Duodenal mucosa (tissue), 2 donors: ENCODE measurements at regions not wholly inside any gene's neighbourhood (a gene's known extent, or its start where the extent isn't known, plus 50 kb on each side); places are given as distances from the start of the nearest gene placed in this dataset.

Source experiments
- H3K27ac ChIP-seq: one replicate; pipeline ENCODE4 v1.7.0; 2013; ENCODE audit warnings: low read depth, low read length
- H3K27me3 ChIP-seq, 2 donors: one replicate each; pipeline ENCODE4 v1.7.0; 2013; ENCODE audit warnings: low read length in 2 of 2, control low read depth in 1 of 2; ENCODE audit not compliant: insufficient read depth in 2 of 2, control insufficient read depth in 1 of 2
- H3K36me3 ChIP-seq, 2 donors: one replicate each; pipeline ENCODE4 v1.7.0; 2013; ENCODE audit warnings: low read length in 2 of 2, control low read depth in 1 of 2; ENCODE audit not compliant: insufficient read depth in 2 of 2, control insufficient read depth in 1 of 2
- H3K4me1 ChIP-seq, 2 donors: one replicate each; pipeline ENCODE4 v1.7.0; 2013; ENCODE audit warnings: low read length in 2 of 2, control low read depth in 1 of 2; ENCODE audit not compliant: insufficient read depth in 2 of 2, control insufficient read depth in 1 of 2
- H3K4me3 ChIP-seq, 2 donors: one replicate each; pipeline ENCODE4 v1.7.0; 2013; ENCODE audit warnings: low read length in 2 of 2, low read depth in 1 of 2
- H3K9ac ChIP-seq, 2 donors: one replicate each; pipeline ENCODE4 v1.7.0; 2013; ENCODE audit warnings: low read length in 2 of 2, low read depth in 1 of 2
- H3K9me3 ChIP-seq, 2 donors: one replicate each; pipeline ENCODE4 v1.7.0; 2013; ENCODE audit warnings: low read length in 2 of 2, control low read depth in 1 of 2; ENCODE audit not compliant: control insufficient read depth in 1 of 2

DNA sequence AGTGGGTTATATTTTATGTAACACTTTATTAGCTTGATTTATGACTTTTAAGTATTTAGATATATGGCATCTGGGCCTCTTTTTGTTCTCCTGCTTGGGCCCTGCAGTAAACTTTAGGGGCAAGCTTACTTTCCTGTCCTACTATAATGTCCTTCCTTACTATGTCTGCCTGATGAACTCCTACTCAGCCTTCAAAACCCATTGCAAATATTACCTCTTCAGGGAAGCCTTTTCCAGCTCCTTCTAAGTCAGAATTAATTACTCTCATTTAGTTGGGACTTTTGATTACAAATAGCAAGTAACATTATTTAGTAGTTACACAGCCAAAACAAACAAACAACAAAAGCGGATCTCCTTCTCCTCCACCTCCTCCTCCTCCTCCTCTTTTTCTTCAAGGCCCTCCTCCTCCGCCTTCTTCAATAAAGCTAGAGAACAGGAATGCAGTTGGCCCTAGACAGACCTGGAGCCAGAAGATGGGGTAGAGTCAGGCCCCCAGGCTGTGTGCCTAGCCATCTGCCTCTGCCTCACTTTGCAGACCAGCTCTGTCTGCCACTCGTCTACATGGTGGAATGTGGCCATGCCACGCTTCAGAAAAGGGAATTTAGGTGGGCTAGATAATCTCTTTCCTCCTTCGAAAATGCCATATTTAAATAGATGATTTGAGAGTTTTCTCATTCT is 301.2 kb downstream of the SP3 start:
- no peaks in the 10 kb centered on the region for H3K27me3 ChIP-seq
- no peak overlapping the region for H3K27ac ChIP-seq
- no peak overlapping the region for H3K4me3 ChIP-seq
- no peaks in the 10 kb centered on the region for H3K4me1 ChIP-seq
- no peak overlapping the region for H3K9ac ChIP-seq
- no peaks in the 10 kb centered on the region for H3K36me3 ChIP-seq
- no peaks in the 10 kb centered on the region for H3K9me3 ChIP-seq

DNA sequence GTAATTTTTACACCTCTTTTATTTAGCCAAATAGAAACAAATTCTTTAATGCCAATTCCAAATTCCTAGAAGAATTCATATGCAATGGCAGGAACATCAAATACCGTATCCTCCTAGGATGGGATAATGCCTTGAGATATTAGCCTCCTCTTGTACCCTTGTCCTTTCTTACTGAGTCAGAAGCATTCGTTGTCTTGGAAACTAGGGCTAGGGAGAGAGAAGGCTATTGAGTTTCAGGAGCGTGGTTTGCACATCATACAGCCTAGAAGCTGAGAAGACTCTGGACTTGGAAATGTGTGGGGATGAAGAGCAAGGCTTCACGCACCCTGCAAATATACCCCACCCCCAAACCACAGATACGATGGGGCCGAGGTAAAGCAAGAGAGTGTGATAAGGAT is 300.7 kb downstream of the SP3 start:
- Histone ChIP-seq H3K4me1 (no peaks in the 10 kb centered on the region), H3K4me3 (no peak overlapping the region), H3K9ac (no peak overlapping the region), H3K27ac (no peak overlapping the region), H3K27me3 (no peaks in the 10 kb centered on the region), H3K9me3 (no peaks in the 10 kb centered on the region), H3K36me3 (no peaks in the 10 kb centered on the region)

DNA sequence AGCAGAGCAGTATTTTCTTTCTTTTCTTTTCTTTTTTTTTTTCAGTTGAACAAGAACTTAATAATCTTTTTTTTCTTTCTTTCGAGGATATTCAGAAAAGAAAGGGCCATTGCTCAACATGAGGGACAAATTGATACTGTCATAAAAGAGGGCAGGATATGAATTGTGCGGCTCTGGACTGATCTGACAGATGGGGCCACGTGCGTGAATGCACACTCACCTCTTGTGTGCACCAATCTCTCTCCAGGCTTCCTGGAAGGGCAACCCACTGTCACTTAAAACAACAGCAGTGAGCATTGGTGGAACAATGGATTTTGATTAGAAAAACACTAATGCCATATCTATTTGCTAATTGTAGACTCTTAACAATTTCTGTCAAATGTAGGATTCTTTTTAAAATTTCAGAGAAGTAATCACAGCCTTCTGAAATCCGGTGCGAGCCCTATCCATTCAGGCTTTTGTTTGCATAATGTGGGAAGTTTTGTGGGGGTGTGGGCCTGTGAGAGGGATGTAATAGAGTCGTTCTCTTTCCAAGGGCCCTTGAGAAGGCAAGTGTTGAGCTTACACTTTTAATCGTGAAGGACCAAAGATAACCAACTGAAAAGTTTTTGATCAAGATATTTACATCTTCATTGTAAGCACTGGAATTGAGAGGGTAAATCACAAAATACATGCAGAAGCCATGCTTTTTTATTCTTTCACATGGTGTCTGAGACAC is 298.8 kb downstream of the SP3 start:
- H3K27me3 ChIP-seq: no peaks in the 10 kb centered on the region
- no peak overlapping the region for H3K27ac ChIP-seq
- no peaks in the 10 kb centered on the region for H3K36me3 ChIP-seq
- H3K9ac ChIP-seq: no peak overlapping the region
- no peak overlapping the region for H3K4me3 ChIP-seq
- H3K9me3 ChIP-seq: no peaks in the 10 kb centered on the region
- no peaks in the 10 kb centered on the region for H3K4me1 ChIP-seq

DNA sequence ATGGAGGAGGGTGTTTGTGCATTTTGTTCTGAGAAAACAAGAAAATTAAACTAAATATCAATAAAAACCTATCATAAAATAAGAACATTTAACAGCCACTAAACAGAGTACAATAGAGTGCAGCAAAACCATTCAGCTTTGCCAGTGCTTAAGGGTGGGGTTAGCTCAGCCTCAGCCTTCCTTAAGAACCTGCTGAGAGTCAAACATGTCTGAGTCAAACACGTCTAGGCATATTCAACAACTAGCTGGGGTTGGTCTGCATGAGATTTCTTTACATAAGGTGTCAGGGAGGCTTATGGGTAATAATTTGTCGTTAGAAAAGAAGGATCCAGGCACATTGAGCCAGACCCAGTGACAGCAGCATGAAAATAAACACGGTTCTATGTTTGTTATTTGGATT is 298.2 kb downstream of the SP3 start:
- Histone ChIP-seq H3K9ac (no peak overlapping the region), H3K4me1 (no peaks in the 10 kb centered on the region), H3K27ac (no peak overlapping the region), H3K4me3 (no peak overlapping the region), H3K9me3 (no peaks in the 10 kb centered on the region), H3K36me3 (no peaks in the 10 kb centered on the region), H3K27me3 (no peaks in the 10 kb centered on the region)

DNA sequence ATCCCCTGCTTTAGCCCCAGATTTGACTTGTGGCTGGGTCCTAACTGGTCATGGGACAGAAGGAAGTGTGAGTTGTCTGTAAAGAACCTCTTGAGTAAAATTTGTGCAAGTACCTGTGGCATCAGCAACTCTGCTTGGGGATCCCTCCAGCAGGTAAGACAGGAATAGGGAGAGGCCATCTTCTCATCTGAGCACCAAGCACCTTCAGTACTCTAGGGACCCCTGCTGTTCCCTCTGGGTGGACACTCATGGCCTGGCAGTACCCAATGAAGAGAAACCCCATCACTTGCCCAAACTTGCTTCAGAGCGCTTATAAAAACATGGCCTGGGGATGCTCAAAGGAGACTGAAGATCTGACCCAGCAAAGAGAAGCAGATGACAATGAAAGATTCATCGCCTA is 297.8 kb downstream of the SP3 start:
- Histone ChIP-seq H3K27ac (no peak overlapping the region), H3K9me3 (no peaks in the 10 kb centered on the region), H3K36me3 (no peaks in the 10 kb centered on the region), H3K4me1 (no peaks in the 10 kb centered on the region), H3K9ac (no peak overlapping the region), H3K4me3 (no peak overlapping the region), H3K27me3 (no peaks in the 10 kb centered on the region)

DNA sequence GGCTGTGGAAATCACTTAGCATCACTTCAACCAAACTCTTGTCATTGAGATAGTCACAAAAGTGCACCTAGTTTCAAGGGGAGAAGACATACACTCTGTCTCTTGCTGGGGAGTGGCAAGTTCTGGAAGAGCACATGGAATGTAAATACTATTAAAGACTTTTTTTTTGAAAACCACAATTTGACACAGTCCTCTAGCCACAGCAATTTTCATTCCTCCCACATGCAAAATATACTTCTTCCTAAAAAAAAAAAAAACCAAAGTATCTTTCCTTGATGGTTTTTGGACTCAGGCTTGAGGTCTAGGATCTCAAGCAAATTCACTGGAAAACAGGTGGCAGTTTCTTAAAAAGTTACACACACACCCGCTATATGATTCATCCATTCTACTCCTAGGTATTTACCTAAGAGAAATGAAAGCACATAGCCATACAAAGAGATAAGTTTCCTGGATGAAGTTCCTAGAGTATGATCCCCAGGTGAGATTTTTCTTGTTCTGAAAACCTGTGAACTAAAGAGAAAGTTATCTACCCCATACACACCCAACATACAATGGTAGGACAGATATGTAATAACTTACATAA is 295.8 kb downstream of the SP3 start:
- Histone ChIP-seq H3K9me3 (no peaks in the 10 kb centered on the region), H3K4me1 (peaks cover 0 to 3% of the 10 kb centered on the region in 2 donors), H3K4me3 (no peak overlapping the region), H3K36me3 (no peaks in the 10 kb centered on the region), H3K9ac (no peak overlapping the region), H3K27me3 (no peaks in the 10 kb centered on the region), H3K27ac (no peak overlapping the region)

DNA sequence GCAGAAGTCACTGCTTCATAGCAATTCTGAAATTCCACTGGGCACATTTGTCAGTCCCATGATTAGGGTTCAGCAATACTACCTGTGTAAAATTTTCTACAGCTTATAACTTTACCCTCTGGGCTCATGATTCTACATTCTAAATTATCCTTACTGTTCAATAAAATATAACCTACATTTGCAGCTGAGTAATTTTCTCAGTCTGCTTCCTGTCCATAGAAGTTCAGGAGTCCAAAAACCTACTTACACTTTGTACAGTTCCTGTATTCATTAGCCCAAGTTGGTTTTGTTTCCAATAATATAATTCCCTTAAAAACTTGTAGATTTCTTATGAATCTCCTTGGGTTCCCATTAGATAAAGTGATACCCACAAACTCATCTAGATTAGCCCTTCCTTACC is 295.3 kb downstream of the SP3 start:
- Histone ChIP-seq H3K36me3 (no peaks in the 10 kb centered on the region), H3K9ac (no peak overlapping the region), H3K4me1 (peaks cover 0 to 3% of the 10 kb centered on the region in 2 donors)

DNA sequence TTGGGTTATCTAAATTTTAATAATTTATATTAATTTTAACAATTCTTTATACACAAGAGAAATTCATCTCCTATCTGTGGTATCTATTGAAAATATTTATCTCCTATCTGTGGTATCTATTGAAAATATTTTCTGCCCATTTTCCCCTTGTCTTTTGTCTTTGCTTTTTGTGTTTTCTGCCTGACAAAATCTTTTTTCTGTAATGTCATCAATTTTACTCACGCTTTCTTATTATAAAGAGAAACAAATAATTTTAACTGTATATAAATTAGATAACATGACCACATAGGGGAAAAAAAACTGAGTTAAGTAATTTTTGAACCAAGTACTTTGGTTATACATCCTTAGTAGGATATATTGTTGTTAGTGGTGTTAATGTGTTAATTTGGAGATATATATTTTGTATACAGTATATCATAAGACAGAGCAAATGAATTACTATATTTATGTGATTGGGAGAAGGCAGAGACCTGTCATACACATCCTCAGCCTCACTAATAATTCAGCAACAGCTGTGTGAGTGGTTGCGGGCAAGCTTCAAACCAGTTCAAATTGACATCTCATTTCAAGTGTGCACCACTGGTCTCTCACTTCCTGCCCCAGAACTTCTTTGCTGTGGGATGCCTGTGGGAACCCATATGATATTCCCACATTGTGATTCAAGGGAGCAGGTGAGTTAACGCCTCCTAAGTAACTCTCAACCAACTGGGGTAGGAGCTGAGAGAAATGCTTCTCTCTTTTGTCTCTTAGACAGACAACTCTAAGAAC is 292.4 kb downstream of the SP3 start:
- Histone ChIP-seq H3K9ac (no peak overlapping the region), H3K9me3 (no peaks in the 10 kb centered on the region), H3K4me3 (no peak overlapping the region), H3K36me3 (no peaks in the 10 kb centered on the region), H3K27ac (no peak overlapping the region), H3K4me1 (peaks cover 0 to 3% of the 10 kb centered on the region in 2 donors), H3K27me3 (no peaks in the 10 kb centered on the region)

More for the DNA sequence above, 295.3 kb downstream of the SP3 start:
- no peak overlapping the region for H3K4me3 ChIP-seq
- no peaks in the 10 kb centered on the region for H3K27me3 ChIP-seq
- H3K27ac ChIP-seq: no peak overlapping the region
- H3K9me3 ChIP-seq: no peaks in the 10 kb centered on the region

DNA sequence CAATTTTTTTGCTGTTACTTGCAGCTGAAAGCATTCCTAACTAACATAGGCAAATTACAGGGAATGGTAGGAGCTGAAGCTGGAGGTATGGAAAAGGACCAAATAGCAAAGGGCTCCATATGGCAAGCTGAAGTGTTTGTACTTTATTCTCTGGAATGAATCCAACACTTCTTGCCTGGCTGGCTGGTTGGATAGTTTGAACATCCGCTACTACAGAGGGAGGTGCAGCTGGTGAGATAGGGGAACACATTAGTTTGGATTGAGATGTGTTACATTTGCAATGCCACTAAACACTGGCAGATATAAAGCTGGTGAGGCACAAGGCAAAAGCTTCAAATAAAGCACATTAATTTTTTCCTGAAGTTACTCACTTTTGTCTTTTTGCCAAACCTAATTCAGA is 291.5 kb downstream of the SP3 start:
- Histone ChIP-seq H3K27me3 (no peaks in the 10 kb centered on the region), H3K36me3 (no peaks in the 10 kb centered on the region), H3K4me3 (no peak overlapping the region), H3K4me1 (peaks cover 0 to 3% of the 10 kb centered on the region in 2 donors), H3K9ac (no peak overlapping the region), H3K27ac (no peak overlapping the region), H3K9me3 (no peaks in the 10 kb centered on the region)

DNA sequence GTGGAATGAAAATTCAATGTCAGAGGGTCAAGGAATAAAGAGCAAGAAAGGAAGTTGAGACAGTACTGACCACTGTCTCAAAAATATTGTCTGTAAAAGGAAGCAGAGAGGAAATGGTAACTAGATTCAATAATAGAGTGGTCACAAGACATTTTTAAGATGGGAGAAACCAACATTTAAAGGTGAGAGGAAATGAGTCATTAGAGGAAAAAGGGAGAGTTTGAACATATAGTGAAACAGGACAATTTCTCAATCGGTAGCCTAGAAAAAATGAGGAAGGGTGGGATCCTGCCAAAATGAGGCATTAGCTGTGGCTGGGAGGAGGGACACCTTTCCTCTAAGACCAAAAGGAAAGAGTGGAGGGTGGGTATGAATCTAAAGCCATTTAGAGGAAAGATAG is 288.5 kb downstream of the SP3 start:
- no peak overlapping the region for H3K27ac ChIP-seq
- no peaks in the 10 kb centered on the region for H3K27me3 ChIP-seq
- H3K9me3 ChIP-seq: peaks cover 0 to 5% of the 10 kb centered on the region in 2 donors
- no peaks in the 10 kb centered on the region for H3K36me3 ChIP-seq
- H3K9ac ChIP-seq: no peak overlapping the region
- H3K4me3 ChIP-seq: no peak overlapping the region
- H3K4me1 ChIP-seq: peaks cover 0 to 3% of the 10 kb centered on the region in 2 donors
